OCI-LY3 (cell line): ENCODE measurements at regions not wholly inside any gene's neighbourhood (a gene's known extent, or its start where the extent isn't known, plus 50 kb on each side); places are given as distances from the start of the nearest gene placed in this dataset.

Experiments
- CTCF ChIP-seq: fragments of 200-600, 300-600 bp; sonication (generic); IDR thresholded peaks from 2 replicates; pipeline ENCODE4 v1.5.1; 2014; ENCODE audit warnings: antibody characterized with exemption, low read length, low read depth
- EZH2phosphoT487 ChIP-seq: fragments of 200-600 bp; shearing (Covaris generic); IDR thresholded peaks from 2 replicates; pipeline ENCODE4 v1.6.1; 2018; ENCODE audit warnings: antibody characterized with exemption, mixed run types, low read depth

GRCh38 chr2:88809216-88809615 lies 117.7 kb downstream of the RPIA start:
- TF ChIP-seq CTCF (no peak), EZH2phosphoT487 (no peak)
